ENCODE measurements at regions not wholly inside any gene's neighbourhood (a gene's known extent, or its start where the extent isn't known, plus 50 kb on each side); places are given as distances from the start of the nearest gene placed in this dataset.

GRCh38 chr12:98253207-98254037, 262.0 kb upstream of the TMPO start:
- TF ChIP-seq CTCF (conservative IDR thresholded peaks at IDR 0.05; ENCODE audit: low read length), result no peak
- no peak for TF ChIP-seq EZH2phosphoT487 (IDR thresholded peaks at IDR 0.05; ENCODE audit: borderline replicate concordance, low read depth, low read length)
